ENCODE measurements at regions not wholly inside any gene's neighbourhood (a gene's known extent, or its start where the extent isn't known, plus 50 kb on each side); places are given as distances from the start of the nearest gene placed in this dataset.

GRCh38 chr6:97656706-97657350 lies 373.8 kb upstream of the MMS22L start:
- no peak overlapping the region for H3K27ac Mint-ChIP-seq
- H3K9me3 Mint-ChIP-seq, result no peaks in the 10 kb centered on the region
- H3K4me3 Mint-ChIP-seq, result no peak overlapping the region
- no peaks in the 10 kb centered on the region for H3K27me3 Mint-ChIP-seq
- no peaks in the 10 kb centered on the region for H3K36me3 Mint-ChIP-seq
- no peak for DNase-seq
- no peak for ATAC-seq (replicated peaks)
- H3K4me1 Mint-ChIP-seq, result no peaks in the 10 kb centered on the region

GRCh38 chr6:97658090-97658489 lies 375.1 kb upstream of the MMS22L start:
- Mint-ChIP-seq H3K4me1 (no peaks in the 10 kb centered on the region), H3K36me3 (no peaks in the 10 kb centered on the region), H3K9me3 (no peaks in the 10 kb centered on the region), H3K27me3 (no peaks in the 10 kb centered on the region), H3K27ac (no peak overlapping the region), H3K4me3 (no peak overlapping the region)
- no peak for ATAC-seq (replicated peaks)
- DNase-seq, result no peak

GRCh38 chr6:97663252-97663651 lies 380.2 kb upstream of the MMS22L start:
- ATAC-seq (replicated peaks) (no peak), DNase-seq (no peak)
- Mint-ChIP-seq H3K36me3 (no peaks in the 10 kb centered on the region), H3K4me1 (no peaks in the 10 kb centered on the region), H3K27me3 (no peaks in the 10 kb centered on the region), H3K27ac (no peak overlapping the region), H3K4me3 (no peak overlapping the region), H3K9me3 (no peaks in the 10 kb centered on the region)

GRCh38 chr6:97665446-97665845 lies 382.4 kb upstream of the MMS22L start:
- ATAC-seq (replicated peaks) (no peak), DNase-seq (no peak)
- no peaks in the 10 kb centered on the region for H3K36me3 Mint-ChIP-seq
- H3K4me1 Mint-ChIP-seq, result no peaks in the 10 kb centered on the region
- no peak overlapping the region for H3K27ac Mint-ChIP-seq
- H3K27me3 Mint-ChIP-seq, result no peaks in the 10 kb centered on the region
- H3K9me3 Mint-ChIP-seq, result no peaks in the 10 kb centered on the region
- no peak overlapping the region for H3K4me3 Mint-ChIP-seq

- Mint-ChIP-seq H3K36me3 (no peaks in the 10 kb centered on the region), H3K4me1 (no peaks in the 10 kb centered on the region), H3K4me3 (no peak overlapping the region), H3K27me3 (no peaks in the 10 kb centered on the region), H3K9me3 (no peaks in the 10 kb centered on the region), H3K27ac (no peak overlapping the region)
- DNase-seq (no peak), ATAC-seq (replicated peaks) (no peak)
Measured at GRCh38 chr6:97666889-97667288, 383.9 kb upstream of the MMS22L start.

- Mint-ChIP-seq H3K27me3 (no peaks in the 10 kb centered on the region), H3K4me1 (no peaks in the 10 kb centered on the region), H3K9me3 (no peaks in the 10 kb centered on the region), H3K27ac (no peak overlapping the region), H3K36me3 (no peaks in the 10 kb centered on the region), H3K4me3 (no peak overlapping the region)
- ATAC-seq (replicated peaks) (peak; percentile 57 to 80), DNase-seq (peak; percentile 38)
Measured at GRCh38 chr6:97668716-97669115, 385.7 kb upstream of the MMS22L start.

GRCh38 chr6:97669191-97670031 lies 386.4 kb upstream of the MMS22L start:
- DNase-seq (peak; percentile 70), ATAC-seq (replicated peaks) (peak; percentile 98 to 99)
- no peaks in the 10 kb centered on the region for H3K9me3 Mint-ChIP-seq
- no peaks in the 10 kb centered on the region for H3K4me1 Mint-ChIP-seq
- H3K36me3 Mint-ChIP-seq, result no peaks in the 10 kb centered on the region
- H3K4me3 Mint-ChIP-seq, result no peak overlapping the region
- no peak overlapping the region for H3K27ac Mint-ChIP-seq
- no peaks in the 10 kb centered on the region for H3K27me3 Mint-ChIP-seq

GRCh38 chr6:97674802-97675201 lies 391.8 kb upstream of the MMS22L start:
- H3K36me3 Mint-ChIP-seq, result no peaks in the 10 kb centered on the region
- DNase-seq (no peak), ATAC-seq (replicated peaks) (no peak)
- H3K27me3 Mint-ChIP-seq, result no peaks in the 10 kb centered on the region
- H3K4me3 Mint-ChIP-seq, result no peak overlapping the region
- no peak overlapping the region for H3K27ac Mint-ChIP-seq
- no peaks in the 10 kb centered on the region for H3K4me1 Mint-ChIP-seq
- H3K9me3 Mint-ChIP-seq, result no peaks in the 10 kb centered on the region

- Mint-ChIP-seq H3K4me3 (no peak overlapping the region), H3K27me3 (no peaks in the 10 kb centered on the region), H3K4me1 (no peaks in the 10 kb centered on the region), H3K27ac (no peak overlapping the region), H3K36me3 (no peaks in the 10 kb centered on the region), H3K9me3 (peaks cover 0 to under 1% of the 10 kb centered on the region in 2 donors)
- no peak for ATAC-seq (replicated peaks)
- DNase-seq, result no peak
Measured at GRCh38 chr6:97677626-97678025, 394.6 kb upstream of the MMS22L start.

GRCh38 chr6:97687916-97688315 lies 404.9 kb upstream of the MMS22L start:
- Mint-ChIP-seq H3K4me1 (no peaks in the 10 kb centered on the region), H3K4me3 (no peak overlapping the region), H3K9me3 (no peaks in the 10 kb centered on the region), H3K36me3 (no peaks in the 10 kb centered on the region), H3K27me3 (no peaks in the 10 kb centered on the region), H3K27ac (no peak overlapping the region)
- ATAC-seq (replicated peaks) (no peak), DNase-seq (no peak)

GRCh38 chr6:97689078-97689754 lies 406.2 kb upstream of the MMS22L start:
- no peaks in the 10 kb centered on the region for H3K9me3 Mint-ChIP-seq
- no peak overlapping the region for H3K4me3 Mint-ChIP-seq
- H3K27ac Mint-ChIP-seq, result no peak overlapping the region
- H3K36me3 Mint-ChIP-seq, result no peaks in the 10 kb centered on the region
- ATAC-seq (replicated peaks) (no peak), DNase-seq (no peak)
- no peaks in the 10 kb centered on the region for H3K27me3 Mint-ChIP-seq
- H3K4me1 Mint-ChIP-seq, result no peaks in the 10 kb centered on the region

GRCh38 chr6:97697456-97697855 lies 414.4 kb upstream of the MMS22L start:
- ATAC-seq (replicated peaks) (no peak), DNase-seq (no peak)
- H3K27ac Mint-ChIP-seq, result no peak overlapping the region
- H3K4me1 Mint-ChIP-seq, result no peaks in the 10 kb centered on the region
- H3K4me3 Mint-ChIP-seq, result no peak overlapping the region
- no peaks in the 10 kb centered on the region for H3K36me3 Mint-ChIP-seq
- H3K27me3 Mint-ChIP-seq, result no peaks in the 10 kb centered on the region
- no peaks in the 10 kb centered on the region for H3K9me3 Mint-ChIP-seq

GRCh38 chr6:97701801-97702200 lies 418.8 kb upstream of the MMS22L start:
- Mint-ChIP-seq H3K36me3 (no peaks in the 10 kb centered on the region), H3K9me3 (no peaks in the 10 kb centered on the region), H3K4me1 (no peaks in the 10 kb centered on the region), H3K27me3 (no peaks in the 10 kb centered on the region), H3K27ac (no peak overlapping the region), H3K4me3 (no peak overlapping the region)
- ATAC-seq (replicated peaks), result no peak
- DNase-seq, result no peak

GRCh38 chr6:97702248-97702647 lies 419.2 kb upstream of the MMS22L start:
- DNase-seq (no peak), ATAC-seq (replicated peaks) (no peak)
- no peaks in the 10 kb centered on the region for H3K4me1 Mint-ChIP-seq
- no peaks in the 10 kb centered on the region for H3K9me3 Mint-ChIP-seq
- H3K27ac Mint-ChIP-seq, result no peak overlapping the region
- H3K27me3 Mint-ChIP-seq, result no peaks in the 10 kb centered on the region
- no peak overlapping the region for H3K4me3 Mint-ChIP-seq
- no peaks in the 10 kb centered on the region for H3K36me3 Mint-ChIP-seq

- Mint-ChIP-seq H3K27ac (no peak overlapping the region), H3K9me3 (no peaks in the 10 kb centered on the region), H3K4me3 (no peak overlapping the region), H3K27me3 (no peaks in the 10 kb centered on the region), H3K4me1 (no peaks in the 10 kb centered on the region), H3K36me3 (no peaks in the 10 kb centered on the region)
- ATAC-seq (replicated peaks) (no peak), DNase-seq (no peak)
Measured at GRCh38 chr6:97703661-97704060, 420.6 kb upstream of the MMS22L start.

Measured in stimulated activated naive B cell treated with anti-CD40 and anti-IgM and Interleukin-4, amounts not matched to agents 10 μg/mL and 1 μg/mL and 100 μg/mL, for 72 hours (primary cell).